Neural progenitor cell (in vitro differentiated cells): ENCODE measurements at regions not wholly inside any gene's neighbourhood (a gene's known extent, or its start where the extent isn't known, plus 50 kb on each side); places are given as distances from the start of the nearest gene placed in this dataset.

Experiments used
- DNase-seq: peaks from one replicate; pipeline ENCODE4 v3.0.0-alpha.2; 2016; ENCODE audit warnings: low spot score
- H2AFZ ChIP-seq: fragments of 200-600 bp; sonication (generic); replicated peaks from 2 replicates; pipeline ENCODE4 v1.6.1; 2016; ENCODE audit warnings: antibody characterized with exemption
- H3F3A ChIP-seq: fragments of 200-600 bp; sonication (generic); 2 replicates; pipeline ENCODE4 v1.6.1; 2016; ENCODE audit warnings: antibody characterized with exemption, low read depth
- H3K27ac ChIP-seq: fragments of 200-600 bp; sonication (generic); 2 replicates; pipeline ENCODE4 v1.5.1; 2016; ENCODE audit warnings: mild to moderate bottlenecking
- H3K27me3 ChIP-seq: fragments of 200-600 bp; sonication (generic); 2 replicates; pipeline ENCODE4 v1.6.1; 2016; ENCODE audit warnings: mild to moderate bottlenecking, moderate library complexity
- H3K36me3 ChIP-seq: fragments of 200-600 bp; sonication (generic); 2 replicates; pipeline ENCODE4 v1.5.1; 2016
- H3K4me1 ChIP-seq: fragments of 200-600 bp; sonication (generic); 2 replicates; pipeline ENCODE4 v1.6.1; 2016; ENCODE audit warnings: mixed run types
- H3K4me2 ChIP-seq: fragments of 200-600 bp; sonication (generic); 2 replicates; pipeline ENCODE4 v1.6.1; 2016
- H3K4me3 ChIP-seq: fragments of 200-600 bp; sonication (generic); 2 replicates; pipeline ENCODE4 v1.5.1; 2016
- H3K79me2 ChIP-seq: fragments of 200-600 bp; sonication (generic); 2 replicates; pipeline ENCODE4 v1.6.1; 2016; ENCODE audit warnings: low read depth
- H3K9ac ChIP-seq: fragments of 200-600 bp; sonication (generic); 2 replicates; pipeline ENCODE4 v1.6.1; 2016
- H3K9me3 ChIP-seq: fragments of 200-600 bp; sonication (generic); 2 replicates; pipeline ENCODE4 v1.5.1; 2016; ENCODE audit warnings: low read depth
- H4K20me1 ChIP-seq: fragments of 200-600 bp; sonication (generic); 2 replicates; pipeline ENCODE4 v1.6.1; 2016; ENCODE audit warnings: low read depth
- H3K27ac Mint-ChIP-seq: 3 replicates; pipeline ENCODE4 v1.8.0; 2021; ENCODE audit warnings: mixed read lengths
- H3K27me3 Mint-ChIP-seq: 2 replicates; pipeline ENCODE4 v1.8.0; 2022; ENCODE audit warnings: low read depth, mild to moderate bottlenecking, inconsistent platforms, moderate library complexity, mixed read lengths; ENCODE audit not compliant: insufficient read depth
- H3K36me3 Mint-ChIP-seq: 3 replicates; pipeline ENCODE4 v1.8.0; 2021; ENCODE audit warnings: mixed read lengths
- H3K4me1 Mint-ChIP-seq: 3 replicates; pipeline ENCODE4 v1.8.0; 2021; ENCODE audit warnings: mixed read lengths
- H3K4me3 Mint-ChIP-seq: 3 replicates; pipeline ENCODE4 v1.8.0; 2021; ENCODE audit warnings: mild to moderate bottlenecking, moderate library complexity, mixed read lengths
- H3K9me3 Mint-ChIP-seq: 3 replicates; pipeline ENCODE4 v1.8.0; 2020; ENCODE audit warnings: mixed read lengths
- EZH2 ChIP-seq: fragments of 200-600 bp; sonication (generic); IDR thresholded peaks from 2 replicates; pipeline ENCODE4 v1.6.1; 2017; ENCODE audit warnings: antibody characterized with exemption, mild to moderate bottlenecking, moderate library complexity
- EZH2phosphoT487 ChIP-seq: fragments of 200-600 bp; sonication (generic); IDR thresholded peaks from 2 replicates; pipeline ENCODE4 v1.6.1; 2017; ENCODE audit warnings: antibody characterized with exemption
- TF ChIP-seq, protein P1 (sequence below): fragments of 200-600 bp; sonication (generic); IDR thresholded peaks from 2 replicates; pipeline ENCODE4 v1.5.1; 2017; ENCODE audit warnings: antibody characterized with exemption, mild to moderate bottlenecking

DNA sequence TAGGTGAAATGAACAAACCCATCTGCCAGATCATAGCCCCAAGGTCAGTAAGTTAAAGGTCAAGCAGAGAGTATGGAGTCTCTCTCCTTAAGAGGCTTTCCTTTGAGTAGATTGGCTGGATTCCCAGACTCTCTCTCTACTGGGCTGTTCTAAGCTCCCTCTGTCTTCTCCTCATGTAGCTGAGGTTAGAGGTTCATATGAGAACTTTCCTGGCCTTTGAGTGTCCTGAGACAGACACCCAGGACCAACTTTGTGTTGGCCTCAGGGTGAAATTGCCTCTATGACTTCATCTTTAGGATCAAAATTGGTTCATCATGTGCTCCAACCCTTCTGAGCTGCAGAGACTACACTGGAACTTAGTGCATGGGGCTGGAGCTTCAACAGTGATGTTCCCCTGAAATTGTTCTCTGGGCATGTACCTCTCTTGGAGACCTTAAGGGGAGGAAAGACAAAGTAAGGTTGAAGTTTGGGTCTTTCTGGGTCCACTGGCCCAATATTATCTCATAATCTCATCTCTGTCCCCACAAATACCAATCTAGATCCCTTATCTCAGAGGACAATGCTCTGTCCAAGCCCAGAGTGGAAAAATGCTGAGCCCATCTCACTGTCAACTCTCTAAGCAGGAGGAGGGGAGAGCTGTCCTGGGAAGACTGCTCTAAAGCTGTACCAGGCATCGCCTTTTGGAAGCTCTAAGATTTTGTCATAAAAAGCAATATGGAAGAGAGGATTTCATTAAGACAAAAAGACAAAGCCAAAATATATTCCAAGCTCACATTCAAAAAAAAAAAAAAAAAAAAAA, 177.3 kb upstream of the ARL4C start:
- H3K27me3 ChIP-seq: no peaks in the 10 kb centered on the region
- no peak overlapping the region for H3K27ac ChIP-seq
- Mint-ChIP-seq H3K9me3 (peaks cover 20% of the 10 kb centered on the region), H3K36me3 (no peaks in the 10 kb centered on the region), H3K4me3 (no peak overlapping the region), H3K4me1 (peaks cover 53% of the 10 kb centered on the region), H3K27me3 (peaks cover 4% of the 10 kb centered on the region), H3K27ac (peak overlapping the region; percentile 33)
- H3K4me1 ChIP-seq: peaks cover 54% of the 10 kb centered on the region
- no peak overlapping the region for H3K4me3 ChIP-seq
- DNase-seq: no peak
- no peaks in the 10 kb centered on the region for H3K36me3 ChIP-seq
- H3K4me2 ChIP-seq: no peak overlapping the region
- H4K20me1 ChIP-seq: no peaks in the 10 kb centered on the region
- no peak overlapping the region for H2AFZ ChIP-seq
- no peaks in the 10 kb centered on the region for H3K79me2 ChIP-seq
- H3F3A ChIP-seq: peaks cover 45% of the 10 kb centered on the region
- no peaks in the 10 kb centered on the region for H3K9me3 ChIP-seq
- TF ChIP-seq EZH2 (no peak), EZH2phosphoT487 (no peak)
- TF ChIP-seq, protein P1, sequence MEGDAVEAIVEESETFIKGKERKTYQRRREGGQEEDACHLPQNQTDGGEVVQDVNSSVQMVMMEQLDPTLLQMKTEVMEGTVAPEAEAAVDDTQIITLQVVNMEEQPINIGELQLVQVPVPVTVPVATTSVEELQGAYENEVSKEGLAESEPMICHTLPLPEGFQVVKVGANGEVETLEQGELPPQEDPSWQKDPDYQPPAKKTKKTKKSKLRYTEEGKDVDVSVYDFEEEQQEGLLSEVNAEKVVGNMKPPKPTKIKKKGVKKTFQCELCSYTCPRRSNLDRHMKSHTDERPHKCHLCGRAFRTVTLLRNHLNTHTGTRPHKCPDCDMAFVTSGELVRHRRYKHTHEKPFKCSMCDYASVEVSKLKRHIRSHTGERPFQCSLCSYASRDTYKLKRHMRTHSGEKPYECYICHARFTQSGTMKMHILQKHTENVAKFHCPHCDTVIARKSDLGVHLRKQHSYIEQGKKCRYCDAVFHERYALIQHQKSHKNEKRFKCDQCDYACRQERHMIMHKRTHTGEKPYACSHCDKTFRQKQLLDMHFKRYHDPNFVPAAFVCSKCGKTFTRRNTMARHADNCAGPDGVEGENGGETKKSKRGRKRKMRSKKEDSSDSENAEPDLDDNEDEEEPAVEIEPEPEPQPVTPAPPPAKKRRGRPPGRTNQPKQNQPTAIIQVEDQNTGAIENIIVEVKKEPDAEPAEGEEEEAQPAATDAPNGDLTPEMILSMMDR: no peak
- H3K9ac ChIP-seq: no peak overlapping the region

DNA sequence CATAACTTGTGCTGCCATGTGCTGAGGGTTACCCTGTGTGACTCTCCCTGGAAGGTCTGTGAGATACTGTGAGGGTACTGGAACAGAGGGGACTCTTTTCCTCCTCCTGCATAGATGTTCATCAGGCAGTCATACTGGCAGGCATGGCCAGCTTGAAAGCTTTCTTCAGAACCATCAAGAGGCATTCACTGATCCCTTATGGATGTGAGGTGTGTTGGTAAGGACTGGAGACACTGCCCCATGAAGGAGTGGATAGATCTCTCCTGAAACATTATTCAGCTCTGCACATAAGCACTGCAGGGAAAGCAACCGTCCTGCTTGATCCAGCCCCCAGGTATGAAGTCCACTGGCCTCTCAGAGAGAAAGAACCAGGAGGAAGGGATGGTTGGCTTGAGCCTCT, 176.6 kb upstream of the ARL4C start:
- Histone ChIP-seq H3K4me1 (peaks cover 54% of the 10 kb centered on the region), H3K4me2 (no peak overlapping the region), H3K4me3 (no peak overlapping the region), H3K79me2 (no peaks in the 10 kb centered on the region), H3K36me3 (no peaks in the 10 kb centered on the region), H4K20me1 (no peaks in the 10 kb centered on the region), H3K9ac (no peak overlapping the region), H3F3A (peaks cover 45% of the 10 kb centered on the region), H3K27ac (no peak overlapping the region), H3K27me3 (no peaks in the 10 kb centered on the region), H3K9me3 (no peaks in the 10 kb centered on the region), H2AFZ (no peak overlapping the region)
- H3K27ac Mint-ChIP-seq: no peak overlapping the region
- H3K9me3 Mint-ChIP-seq: peaks cover 25% of the 10 kb centered on the region
- peaks cover 50% of the 10 kb centered on the region for H3K4me1 Mint-ChIP-seq
- DNase-seq: no peak
- no peak overlapping the region for H3K4me3 Mint-ChIP-seq
- no peak for TF ChIP-seq EZH2phosphoT487
- TF ChIP-seq EZH2: no peak
- H3K36me3 Mint-ChIP-seq: no peaks in the 10 kb centered on the region
- H3K27me3 Mint-ChIP-seq: peaks cover 6% of the 10 kb centered on the region

DNA sequence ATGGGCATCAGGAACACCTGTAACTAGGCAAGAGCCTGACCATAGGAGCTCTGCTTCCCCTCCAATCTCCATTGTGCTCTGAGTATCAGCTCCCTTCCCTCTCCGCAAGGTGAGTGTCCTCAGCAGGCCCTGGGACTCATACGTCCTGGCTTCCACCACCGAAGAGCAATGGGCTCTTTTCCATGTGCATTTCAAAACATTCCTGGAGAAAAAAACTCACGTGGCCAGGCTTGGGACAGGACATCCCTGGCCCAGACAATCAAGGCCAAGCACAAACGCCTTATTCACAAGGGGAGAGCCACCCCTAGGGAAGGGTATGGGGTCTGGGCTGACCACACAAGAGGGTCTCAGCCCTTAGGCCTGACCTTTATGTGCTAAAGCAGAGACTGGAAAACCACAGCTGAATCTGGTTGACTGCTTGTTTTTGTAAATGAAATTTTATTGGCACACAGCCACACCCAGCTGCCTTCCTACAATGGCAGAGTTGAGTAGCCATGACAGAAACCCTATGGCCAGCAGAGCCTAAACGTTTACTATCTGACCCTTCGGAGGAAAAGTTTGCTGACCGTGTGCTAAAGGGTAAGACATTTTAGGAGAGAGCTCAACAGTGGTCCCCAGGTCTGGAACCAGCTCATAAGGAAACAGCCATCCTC, 175.7 kb upstream of the ARL4C start:
- H3K36me3 Mint-ChIP-seq: no peaks in the 10 kb centered on the region
- peaks cover 29% of the 10 kb centered on the region for H3K9me3 Mint-ChIP-seq
- H3K4me1 ChIP-seq: peaks cover 53% of the 10 kb centered on the region
- H3K36me3 ChIP-seq: no peaks in the 10 kb centered on the region
- peaks cover 47% of the 10 kb centered on the region for H3K4me1 Mint-ChIP-seq
- H3K9me3 ChIP-seq: no peaks in the 10 kb centered on the region
- no peak overlapping the region for H3K27ac Mint-ChIP-seq
- H3K27ac ChIP-seq: no peak overlapping the region
- H3K79me2 ChIP-seq: no peaks in the 10 kb centered on the region
- no peak for DNase-seq
- H2AFZ ChIP-seq: no peak overlapping the region
- H3K4me2 ChIP-seq: no peak overlapping the region
- H3K27me3 Mint-ChIP-seq: peaks cover 6% of the 10 kb centered on the region
- no peak overlapping the region for H3K9ac ChIP-seq
- H3K4me3 ChIP-seq: no peak overlapping the region
- no peaks in the 10 kb centered on the region for H3K27me3 ChIP-seq
- no peak overlapping the region for H3K4me3 Mint-ChIP-seq
- peaks cover 45% of the 10 kb centered on the region for H3F3A ChIP-seq
- TF ChIP-seq EZH2 (no peak), EZH2phosphoT487 (no peak)
- TF ChIP-seq, protein P1: no peak
- H4K20me1 ChIP-seq: no peaks in the 10 kb centered on the region

DNA sequence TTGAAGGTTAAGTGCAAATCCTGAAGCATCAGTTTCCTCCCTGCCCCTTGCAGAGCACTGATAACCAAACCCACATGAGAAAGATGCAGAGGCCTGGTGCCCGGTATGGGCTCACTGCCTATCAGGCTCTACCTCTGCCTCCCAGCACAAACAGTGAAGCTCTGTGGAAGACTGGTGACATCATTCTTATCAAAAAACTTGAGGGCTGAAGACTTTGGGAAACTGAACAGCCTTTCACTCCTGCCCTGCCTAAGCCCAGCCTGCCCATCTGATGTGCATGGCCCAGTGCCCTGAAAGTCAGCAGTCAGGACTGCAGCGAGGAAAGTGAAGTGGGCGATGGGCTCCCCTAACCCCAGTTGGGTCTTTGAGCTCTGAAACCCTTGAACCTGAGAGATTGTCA, 174.8 kb upstream of the ARL4C start:
- peaks cover 44% of the 10 kb centered on the region for H3K4me1 ChIP-seq
- H3K9me3 Mint-ChIP-seq: peaks cover 33% of the 10 kb centered on the region
- no peak overlapping the region for H3K9ac ChIP-seq
- H3K36me3 Mint-ChIP-seq: no peaks in the 10 kb centered on the region
- H3K79me2 ChIP-seq: no peaks in the 10 kb centered on the region
- peak overlapping the region; percentile 44 for H3K27ac Mint-ChIP-seq
- H3K27me3 Mint-ChIP-seq: peaks cover 6% of the 10 kb centered on the region
- H4K20me1 ChIP-seq: no peaks in the 10 kb centered on the region
- no peak overlapping the region for H3K4me3 ChIP-seq
- H3F3A ChIP-seq: peaks cover 36% of the 10 kb centered on the region
- H3K4me2 ChIP-seq: peak overlapping the region; percentile 53
- no peaks in the 10 kb centered on the region for H3K27me3 ChIP-seq
- no peak for DNase-seq
- TF ChIP-seq EZH2phosphoT487 (no peak), EZH2 (no peak)
- TF ChIP-seq, protein P1: no peak
- peak overlapping the region; percentile 66 for H3K4me3 Mint-ChIP-seq
- H3K9me3 ChIP-seq: no peaks in the 10 kb centered on the region
- no peaks in the 10 kb centered on the region for H3K36me3 ChIP-seq
- no peak overlapping the region for H3K27ac ChIP-seq
- peaks cover 40% of the 10 kb centered on the region for H3K4me1 Mint-ChIP-seq
- H2AFZ ChIP-seq: no peak overlapping the region
